HG03457 (cell line): ENCODE measurements at regions not wholly inside any gene's neighbourhood (a gene's known extent, or its start where the extent isn't known, plus 50 kb on each side); places are given as distances from the start of the nearest gene placed in this dataset.
"Not testable (repeated sequence)": the region's sequence is repeated elsewhere in the genome, so short reads cannot be mapped to it uniquely, and the experiment has no call there.

Source experiments
- ATAC-seq: cut with Tn5 transposase; IDR thresholded peaks from one replicate; pipeline ENCODE4 v1.9.1; 2021; ENCODE audit warnings: moderate number of reproducible peaks; ENCODE audit not compliant: unreplicated experiment

- no peak for ATAC-seq
Observed at GRCh38 chr2:142290931-142291330, 160.1 kb upstream of the LRP1B start.

- no peak for ATAC-seq
Observed at GRCh38 chr2:142286618-142287017, 155.8 kb upstream of the LRP1B start.

GRCh38 chr2:142285480-142285879, 154.7 kb upstream of the LRP1B start:
- no peak for ATAC-seq

GRCh38 chr2:142284336-142284735, 153.5 kb upstream of the LRP1B start:
- not testable (repeated sequence) for ATAC-seq

- no peak for ATAC-seq
Observed at GRCh38 chr2:142280831-142281230, 150.0 kb upstream of the LRP1B start.

- ATAC-seq = no peak
Observed at GRCh38 chr2:142270990-142271389, 140.2 kb upstream of the LRP1B start.

GRCh38 chr2:142270291-142270690, 139.5 kb upstream of the LRP1B start:
- ATAC-seq = no peak

- no peak for ATAC-seq
Observed at GRCh38 chr2:142259356-142259755, 128.5 kb upstream of the LRP1B start.

- ATAC-seq = no peak
Observed at GRCh38 chr2:142254031-142254430, 123.2 kb upstream of the LRP1B start.

GRCh38 chr2:142241016-142241415, 110.2 kb upstream of the LRP1B start:
- no peak for ATAC-seq

- ATAC-seq = no peak
Observed at GRCh38 chr2:142236181-142236580, 105.4 kb upstream of the LRP1B start.

- ATAC-seq = no peak
Observed at GRCh38 chr2:142234741-142235140, 103.9 kb upstream of the LRP1B start.

GRCh38 chr2:142223309-142223708, 92.5 kb upstream of the LRP1B start:
- no peak for ATAC-seq

- ATAC-seq = no peak
Observed at GRCh38 chr2:142222715-142223114, 91.9 kb upstream of the LRP1B start.

- ATAC-seq = no peak
Observed at GRCh38 chr2:142220901-142221300, 90.1 kb upstream of the LRP1B start.

- no peak for ATAC-seq
Observed at GRCh38 chr2:142220239-142220638, 89.4 kb upstream of the LRP1B start.

- ATAC-seq = no peak
Observed at GRCh38 chr2:142218471-142218870, 87.7 kb upstream of the LRP1B start.

- ATAC-seq = no peak
Observed at GRCh38 chr2:142217804-142218203, 87.0 kb upstream of the LRP1B start.

- no peak for ATAC-seq
Observed at GRCh38 chr2:142200062-142200461, 69.2 kb upstream of the LRP1B start.

GRCh38 chr2:142199073-142199472, 68.3 kb upstream of the LRP1B start:
- no peak for ATAC-seq

- no peak for ATAC-seq
Observed at GRCh38 chr2:142190805-142191204, 60.0 kb upstream of the LRP1B start.

- no peak for ATAC-seq
Observed at GRCh38 chr2:142189501-142189900, 58.7 kb upstream of the LRP1B start.

GRCh38 chr2:142188562-142188961, 57.7 kb upstream of the LRP1B start:
- ATAC-seq = no peak
